KOPT-K1 (cell line): ENCODE measurements at regions not wholly inside any gene's neighbourhood (a gene's known extent, or its start where the extent isn't known, plus 50 kb on each side); places are given as distances from the start of the nearest gene placed in this dataset.

Source experiments
- H3K27ac ChIP-seq: fragments of 200-600 bp; sonication (generic); 2 replicates; pipeline ENCODE4 v1.5.1; 2016; ENCODE audit warnings: antibody characterized with exemption, mild to moderate bottlenecking, low read depth, low read length; ENCODE audit not compliant: poor library complexity, severe bottlenecking
- H3K36me3 ChIP-seq: fragments of 200-600 bp; sonication (generic); 2 replicates; pipeline ENCODE4 v1.5.1; 2017; ENCODE audit warnings: antibody characterized with exemption, mild to moderate bottlenecking, low read length, moderate library complexity; ENCODE audit not compliant: insufficient read depth
- H3K9me3 ChIP-seq: fragments of 200-600 bp; sonication (generic); 2 replicates; pipeline ENCODE4 v1.5.1; 2017; ENCODE audit warnings: antibody characterized with exemption, low read length, mild to moderate bottlenecking; ENCODE audit not compliant: insufficient read depth, poor library complexity, severe bottlenecking

GRCh38 chr2:150876251-150876950, 385.3 kb downstream of the RBM43 start:
- H3K27ac ChIP-seq = no peak overlapping the region

DNA sequence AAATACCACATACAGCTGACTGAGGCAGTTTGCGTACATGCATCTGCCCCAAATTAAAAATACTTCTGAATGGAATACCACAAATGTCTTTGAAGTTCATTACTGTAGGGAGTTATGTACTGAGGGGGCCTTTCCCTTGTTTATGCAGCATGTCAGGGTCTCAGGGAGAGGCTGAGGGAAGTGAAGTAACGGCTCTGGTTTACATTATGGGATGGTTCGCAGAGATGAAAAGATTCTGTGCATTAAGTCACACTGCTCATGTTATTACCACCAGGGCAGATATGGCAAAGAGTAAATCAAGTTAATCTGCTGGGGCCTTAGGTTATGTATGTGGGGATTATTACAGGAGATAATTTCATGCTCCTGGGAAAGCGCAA, 385.9 kb upstream of the RND3 start:
- Histone ChIP-seq H3K9me3 (no peaks in the 10 kb centered on the region), H3K27ac (no peak overlapping the region)

More at GRCh38 chr2:150876251-150876950, 385.3 kb downstream of the RBM43 start:
- Histone ChIP-seq H3K36me3 (no peaks in the 10 kb centered on the region), H3K9me3 (no peaks in the 10 kb centered on the region)

GRCh38 chr2:150872756-150873395, 385.4 kb upstream of the RND3 start:
- no peak overlapping the region for H3K27ac ChIP-seq

More for the DNA sequence above, 385.9 kb upstream of the RND3 start:
- H3K36me3 ChIP-seq = no peaks in the 10 kb centered on the region

GRCh38 chr2:150866431-150866830, 379.0 kb upstream of the RND3 start:
- Histone ChIP-seq H3K36me3 (no peaks in the 10 kb centered on the region), H3K27ac (no peak overlapping the region), H3K9me3 (no peaks in the 10 kb centered on the region)

More at GRCh38 chr2:150872756-150873395, 385.4 kb upstream of the RND3 start:
- H3K9me3 ChIP-seq = no peaks in the 10 kb centered on the region
- no peaks in the 10 kb centered on the region for H3K36me3 ChIP-seq

- Histone ChIP-seq H3K27ac (no peak overlapping the region), H3K36me3 (no peaks in the 10 kb centered on the region), H3K9me3 (no peaks in the 10 kb centered on the region)
Observed at GRCh38 chr2:150863691-150864090, 376.2 kb upstream of the RND3 start.

DNA sequence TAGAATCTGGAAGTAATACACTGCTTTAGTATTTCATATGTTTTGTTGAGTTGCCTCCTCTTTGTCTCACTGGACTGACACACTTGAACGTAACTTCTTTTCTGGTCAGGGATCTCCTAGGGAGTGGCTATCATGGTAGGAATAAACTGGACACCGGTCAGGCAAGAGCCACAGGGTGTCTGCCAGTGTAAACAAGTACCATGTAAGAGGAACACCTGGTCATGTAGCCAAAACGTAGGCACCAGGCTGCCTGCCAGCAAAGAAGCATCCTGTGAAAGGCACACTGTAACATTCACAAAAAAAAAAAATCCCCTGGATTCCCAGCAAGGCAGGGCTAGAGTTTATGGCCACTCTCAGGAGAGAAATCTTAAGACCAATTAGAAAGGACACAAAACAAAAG, 372.8 kb upstream of the RND3 start:
- Histone ChIP-seq H3K36me3 (no peaks in the 10 kb centered on the region), H3K27ac (no peak overlapping the region), H3K9me3 (no peaks in the 10 kb centered on the region)

GRCh38 chr2:150859877-150860276, 372.4 kb upstream of the RND3 start:
- Histone ChIP-seq H3K27ac (no peak overlapping the region), H3K36me3 (no peaks in the 10 kb centered on the region), H3K9me3 (no peaks in the 10 kb centered on the region)

GRCh38 chr2:150859162-150859561, 371.7 kb upstream of the RND3 start:
- H3K27ac ChIP-seq = no peak overlapping the region
- H3K36me3 ChIP-seq = no peaks in the 10 kb centered on the region
- H3K9me3 ChIP-seq = no peaks in the 10 kb centered on the region

DNA sequence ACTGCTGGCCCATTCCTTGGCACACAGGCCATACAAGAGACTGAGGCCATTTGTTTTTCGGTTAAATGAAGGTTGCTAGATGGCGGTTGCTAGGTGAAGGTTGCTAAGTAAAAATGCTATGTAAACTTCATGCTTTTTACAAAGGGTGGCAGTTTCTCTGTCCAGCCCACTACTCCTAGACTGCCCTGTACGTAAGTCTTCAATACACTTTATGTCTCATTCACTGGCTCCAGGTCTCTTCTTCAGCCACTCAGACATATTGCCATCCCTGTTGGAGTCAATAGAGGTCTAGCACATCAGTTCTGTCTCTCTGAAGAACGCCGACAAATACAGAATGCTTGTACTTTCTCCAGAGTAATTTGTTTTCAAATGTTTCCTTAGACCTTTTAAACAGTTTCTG, 370.9 kb upstream of the RND3 start:
- Histone ChIP-seq H3K36me3 (no peaks in the 10 kb centered on the region), H3K9me3 (no peaks in the 10 kb centered on the region), H3K27ac (no peak overlapping the region)

- Histone ChIP-seq H3K27ac (no peak overlapping the region), H3K36me3 (no peaks in the 10 kb centered on the region), H3K9me3 (no peaks in the 10 kb centered on the region)
Observed at GRCh38 chr2:150856596-150857281, 369.3 kb upstream of the RND3 start.

DNA sequence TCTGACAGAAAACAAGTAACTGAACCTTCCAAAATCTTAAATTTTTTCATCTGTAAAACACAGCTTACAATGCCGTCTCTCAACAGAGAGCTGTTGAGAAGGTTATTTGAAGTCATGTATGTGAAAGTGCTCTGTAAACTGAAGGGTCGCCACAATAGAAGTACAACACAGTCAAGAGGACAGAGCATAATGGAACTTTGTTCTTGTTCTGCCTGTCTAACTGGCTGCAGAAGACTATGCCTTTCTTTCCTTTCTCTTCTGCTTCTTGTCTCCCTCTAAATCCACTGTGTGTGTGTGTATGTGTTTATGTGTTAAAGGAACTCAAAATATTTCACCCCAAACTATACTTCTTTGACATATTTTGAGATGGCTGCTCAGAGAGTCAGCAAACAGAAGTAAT, 365.8 kb upstream of the RND3 start:
- Histone ChIP-seq H3K36me3 (no peaks in the 10 kb centered on the region), H3K27ac (no peak overlapping the region), H3K9me3 (no peaks in the 10 kb centered on the region)

- Histone ChIP-seq H3K36me3 (no peaks in the 10 kb centered on the region), H3K27ac (no peak overlapping the region)
Observed at GRCh38 chr2:150850641-150851040, 363.2 kb upstream of the RND3 start.

DNA sequence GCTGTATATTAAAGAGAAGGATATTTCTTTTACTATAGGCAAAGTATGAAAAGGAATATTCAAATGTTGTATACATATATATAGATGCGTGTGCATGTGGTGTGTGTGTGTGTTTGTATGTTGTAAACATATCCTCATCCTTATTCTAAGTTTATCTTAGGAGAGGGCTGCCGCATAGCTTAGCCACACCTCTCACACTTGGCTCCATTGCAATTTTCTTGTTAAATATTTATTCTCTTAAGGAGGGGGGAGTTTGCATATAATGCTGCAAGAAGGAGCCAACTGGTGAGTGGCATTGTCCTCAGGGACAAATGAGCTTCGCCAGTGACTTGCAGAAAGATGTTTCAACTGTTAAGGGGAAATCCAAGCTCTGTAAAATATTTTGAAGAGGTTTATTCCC, 360.1 kb upstream of the RND3 start:
- no peaks in the 10 kb centered on the region for H3K36me3 ChIP-seq
- no peak overlapping the region for H3K27ac ChIP-seq
- no peaks in the 10 kb centered on the region for H3K9me3 ChIP-seq

More at GRCh38 chr2:150850641-150851040, 363.2 kb upstream of the RND3 start:
- no peaks in the 10 kb centered on the region for H3K9me3 ChIP-seq

DNA sequence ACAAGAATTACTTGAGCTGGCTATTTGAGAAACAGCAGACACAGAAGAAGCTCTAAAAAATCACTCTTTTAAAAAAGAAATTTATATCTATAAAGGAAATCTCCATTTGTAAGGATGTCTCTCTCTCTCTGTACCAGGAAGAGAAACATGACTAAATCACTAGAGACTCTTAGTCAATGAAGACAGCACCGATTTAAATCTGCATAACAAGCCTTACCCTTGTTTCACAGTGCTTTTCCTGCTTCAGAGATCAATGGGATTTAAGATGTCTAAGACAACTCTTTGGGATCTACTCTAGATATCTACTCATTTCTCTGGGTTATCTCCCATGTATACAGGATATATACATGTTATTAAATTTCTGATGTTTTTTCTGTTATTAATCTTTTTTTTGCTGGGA, 359.2 kb upstream of the RND3 start:
- H3K9me3 ChIP-seq = no peaks in the 10 kb centered on the region
- H3K36me3 ChIP-seq = no peaks in the 10 kb centered on the region
- no peak overlapping the region for H3K27ac ChIP-seq

GRCh38 chr2:150832686-150833085, 345.2 kb upstream of the RND3 start:
- Histone ChIP-seq H3K27ac (no peak overlapping the region), H3K9me3 (no peaks in the 10 kb centered on the region), H3K36me3 (no peaks in the 10 kb centered on the region)
